Mesenchymal stem cell (in vitro differentiated cells and primary cell): ENCODE measurements at regions not wholly inside any gene's neighbourhood (a gene's known extent, or its start where the extent isn't known, plus 50 kb on each side); places are given as distances from the start of the nearest gene placed in this dataset.

Source experiments
- DNase-seq: peaks from one replicate; pipeline ENCODE4 v3.0.0-alpha.2; 2013
- H2AFZ ChIP-seq: one replicate; pipeline ENCODE4 v1.6.1; 2013; ENCODE audit warnings: low read depth, mild to moderate bottlenecking, control low read depth, inconsistent platforms, low read length, moderate library complexity
- H2AK5ac ChIP-seq: 2 replicates; pipeline ENCODE4 v1.6.1; 2013; ENCODE audit warnings: low read length, moderate library complexity, mild to moderate bottlenecking, inconsistent platforms; ENCODE audit not compliant: severe bottlenecking
- H2BK120ac ChIP-seq: one replicate; pipeline ENCODE4 v1.6.1; 2013; ENCODE audit warnings: low read depth, mild to moderate bottlenecking, inconsistent platforms, low read length, moderate library complexity
- H2BK12ac ChIP-seq, 2 experiments: one replicate each; pipeline ENCODE4 v1.6.1; 2013; ENCODE audit warnings: inconsistent platforms in 2 of 2, low read length in 2 of 2, mild to moderate bottlenecking in 2 of 2, moderate library complexity in 2 of 2, control low read depth in 1 of 2
- H2BK15ac ChIP-seq: one replicate; pipeline ENCODE4 v1.6.1; 2013; ENCODE audit warnings: mild to moderate bottlenecking, low read depth, inconsistent platforms; ENCODE audit not compliant: poor library complexity, severe bottlenecking
- H2BK5ac ChIP-seq: 2 replicates; pipeline ENCODE4 v1.6.1; 2013; ENCODE audit warnings: low read depth, mild to moderate bottlenecking, low read length, control low read depth, inconsistent platforms; ENCODE audit not compliant: poor library complexity, severe bottlenecking
- H3K14ac ChIP-seq, 2 experiments: one replicate each; pipeline ENCODE4 v1.6.1; 2013; ENCODE audit warnings: inconsistent platforms in 2 of 2, low read length in 2 of 2, control low read depth in 1 of 2, mild to moderate bottlenecking in 1 of 2, moderate library complexity in 1 of 2
- H3K18ac ChIP-seq, 2 experiments: one replicate each; pipeline ENCODE4 v1.6.1; 2013; ENCODE audit warnings: inconsistent platforms in 2 of 2, low read length in 2 of 2, control low read depth in 1 of 2, low read depth in 1 of 2, mild to moderate bottlenecking in 1 of 2
- H3K23ac ChIP-seq, 2 experiments: one replicate each; pipeline ENCODE4 v1.6.1; 2013; ENCODE audit warnings: inconsistent platforms in 2 of 2, low read length in 2 of 2, mild to moderate bottlenecking in 2 of 2, moderate library complexity in 2 of 2, control low read depth in 1 of 2
- H3K27ac ChIP-seq: 2 replicates; pipeline ENCODE4 v1.5.1; 2013; ENCODE audit warnings: mild to moderate bottlenecking, moderate library complexity, low read length, control low read depth, inconsistent platforms; ENCODE audit not compliant: poor library complexity, severe bottlenecking
- H3K27me3 ChIP-seq, 2 experiments: 2 replicates each; pipeline versions ENCODE4 v1.6.1 to v1.7.0; 2013; ENCODE audit warnings: low read length in 2 of 2, mild to moderate bottlenecking in 2 of 2, moderate library complexity in 2 of 2, control low read depth in 1 of 2, inconsistent platforms in 1 of 2; ENCODE audit not compliant: control insufficient read depth in 1 of 2, insufficient read depth in 1 of 2
- H3K36me3 ChIP-seq, 2 experiments: 2 replicates each; pipeline versions ENCODE4 v1.6.1 to v1.7.0; 2013; ENCODE audit warnings: low read length in 2 of 2, control low read depth in 1 of 2, inconsistent platforms in 1 of 2, low read depth in 1 of 2, mild to moderate bottlenecking in 1 of 2; ENCODE audit not compliant: insufficient read depth in 2 of 2, control insufficient read depth in 1 of 2
- H3K4ac ChIP-seq, 2 experiments: one replicate each; pipeline ENCODE4 v1.6.1; 2013; ENCODE audit warnings: inconsistent platforms in 2 of 2, low read length in 2 of 2, mild to moderate bottlenecking in 2 of 2, moderate library complexity in 2 of 2, control low read depth in 1 of 2, low read depth in 1 of 2
- H3K4me1 ChIP-seq: 2 replicates; pipeline ENCODE4 v1.6.1; 2013; ENCODE audit warnings: low read depth, low read length, control low read depth; ENCODE audit not compliant: control insufficient read depth, insufficient read depth
- H3K4me2 ChIP-seq: 2 replicates; pipeline ENCODE4 v1.6.1; 2013; ENCODE audit warnings: low read length, mild to moderate bottlenecking, inconsistent platforms; ENCODE audit not compliant: poor library complexity, severe bottlenecking
- H3K4me3 ChIP-seq, 2 experiments: 2 replicates each; pipeline versions ENCODE4 v1.5.1 to v1.7.0; 2013; ENCODE audit warnings: low read length in 2 of 2, mild to moderate bottlenecking in 2 of 2, control low read depth in 1 of 2, low read depth in 1 of 2; ENCODE audit not compliant: insufficient read depth in 1 of 2
- H3K79me1 ChIP-seq: replicated peaks from 2 replicates; pipeline ENCODE4 v1.6.1; 2013; ENCODE audit warnings: mild to moderate bottlenecking, control low read depth, low read length, inconsistent platforms; ENCODE audit not compliant: poor library complexity, severe bottlenecking
- H3K9ac ChIP-seq: 2 replicates; pipeline ENCODE4 v1.7.0; 2013; ENCODE audit warnings: mild to moderate bottlenecking, low read length, moderate library complexity
- H3K9me3 ChIP-seq: 2 replicates; pipeline ENCODE4 v1.7.0; 2013; ENCODE audit warnings: mild to moderate bottlenecking, low read length; ENCODE audit not compliant: control insufficient read depth
- H4K8ac ChIP-seq: one replicate; pipeline ENCODE4 v1.6.1; 2013; ENCODE audit warnings: inconsistent platforms, mild to moderate bottlenecking, low read length, moderate library complexity
- H4K91ac ChIP-seq: one replicate; pipeline ENCODE4 v1.6.1; 2013; ENCODE audit warnings: mild to moderate bottlenecking, low read length, inconsistent platforms
- WGBS: methylation state at CpG from one replicate; pipeline ENCODE4 v1.1.7; 2013; ENCODE audit warnings: mixed read lengths; 5-methylcytosine and 5-hydroxymethylcytosine counted together

- Histone ChIP-seq H3K27ac (no peak overlapping the region), H3K4me3 (no peak overlapping the region), H3K9me3 (no peaks in the 10 kb centered on the region), H3K23ac (no peak overlapping the region), H2BK120ac (no peak overlapping the region), H3K4ac (no peak overlapping the region), H2AK5ac (no peak overlapping the region), H3K4me1 (peaks cover 12% of the 10 kb centered on the region), H2AFZ (no peak overlapping the region), H2BK15ac (no peak overlapping the region), H3K36me3 (no peaks in the 10 kb centered on the region), H3K79me1 (no peaks in the 10 kb centered on the region), H3K9ac (no peak overlapping the region), H3K14ac (no peak overlapping the region), H3K4me2 (no peak overlapping the region), H3K27me3 (peaks cover 0 to 28% of the 10 kb centered on the region in 2 experiments), H4K91ac (no peak overlapping the region), H2BK12ac (no peak overlapping the region), H3K18ac (no peak overlapping the region), H4K8ac (no peak overlapping the region), H2BK5ac (no peak overlapping the region)
- 77% methylated on average over 6 of the region's 6 CpGs for WGBS
- DNase-seq: no peak
Measured at GRCh38 chr2:20530520-20530919, 83.6 kb downstream of the RHOB start.

GRCh38 chr2:20531633-20532262 is 84.9 kb downstream of the RHOB start:
- no peak for DNase-seq
- peaks cover 0 to 28% of the 10 kb centered on the region in 2 experiments for H3K27me3 ChIP-seq
- H2AFZ ChIP-seq: no peak overlapping the region
- peak overlapping the region; percentile 44 for H2AK5ac ChIP-seq
- no peak overlapping the region for H3K4ac ChIP-seq
- no peak overlapping the region for H3K23ac ChIP-seq
- H3K27ac ChIP-seq: no peak overlapping the region
- WGBS: 94% methylated on average over 8 of the region's 8 CpGs
- H2BK120ac ChIP-seq: no peak overlapping the region
- H2BK5ac ChIP-seq: no peak overlapping the region
- no peaks in the 10 kb centered on the region for H3K36me3 ChIP-seq
- no peak overlapping the region for H3K18ac ChIP-seq
- H3K9me3 ChIP-seq: no peaks in the 10 kb centered on the region
- no peak overlapping the region for H3K4me2 ChIP-seq
- H2BK15ac ChIP-seq: no peak overlapping the region
- no peak overlapping the region for H3K9ac ChIP-seq
- no peak overlapping the region for H2BK12ac ChIP-seq
- H3K79me1 ChIP-seq: no peaks in the 10 kb centered on the region
- H3K4me1 ChIP-seq: peaks cover 8% of the 10 kb centered on the region
- H4K8ac ChIP-seq: peak overlapping the region; percentile 43
- no peak overlapping the region for H4K91ac ChIP-seq
- H3K14ac ChIP-seq: no peak overlapping the region
- no peak overlapping the region for H3K4me3 ChIP-seq

- DNase-seq: no peak
- no peak overlapping the region for H2BK120ac ChIP-seq
Measured at GRCh38 chr2:20532634-20533437, 86.0 kb downstream of the RHOB start.

GRCh38 chr2:20533993-20534622 is 87.2 kb downstream of the RHOB start:
- H4K8ac ChIP-seq: no peak overlapping the region
- no peak overlapping the region for H3K9ac ChIP-seq
- no peak overlapping the region for H3K23ac ChIP-seq
- H3K4me2 ChIP-seq: no peak overlapping the region
- no peak overlapping the region for H2BK12ac ChIP-seq
- peak overlapping the region in 1 of 2 experiments; percentile 80 for H3K14ac ChIP-seq
- peaks cover 3% of the 10 kb centered on the region for H3K4me1 ChIP-seq
- H4K91ac ChIP-seq: no peak overlapping the region
- H2AFZ ChIP-seq: no peak overlapping the region
- no peak for DNase-seq
- no peaks in the 10 kb centered on the region for H3K9me3 ChIP-seq
- no peak overlapping the region for H2BK120ac ChIP-seq
- H2AK5ac ChIP-seq: peak overlapping the region; percentile 35
- H3K4me3 ChIP-seq: no peak overlapping the region
- H3K18ac ChIP-seq: peak overlapping the region in 1 of 2 experiments; percentile 26
- H3K27me3 ChIP-seq: peaks cover 0 to 28% of the 10 kb centered on the region in 2 experiments
- H3K4ac ChIP-seq: no peak overlapping the region
- H3K27ac ChIP-seq: no peak overlapping the region
- peak overlapping the region; percentile 17 for H2BK15ac ChIP-seq
- WGBS: 93% methylated on average over 10 of the region's 10 CpGs
- H3K79me1 ChIP-seq: no peaks in the 10 kb centered on the region
- no peaks in the 10 kb centered on the region for H3K36me3 ChIP-seq
- H2BK5ac ChIP-seq: no peak overlapping the region

More at GRCh38 chr2:20532634-20533437, 86.0 kb downstream of the RHOB start:
- Histone ChIP-seq H3K27ac (no peak overlapping the region), H3K14ac (peak overlapping the region in 1 of 2 experiments; percentile 49), H4K8ac (peak overlapping the region; percentile 50), H3K79me1 (no peaks in the 10 kb centered on the region), H2BK15ac (peak overlapping the region; percentile 2), H2AFZ (no peak overlapping the region), H3K23ac (no peak overlapping the region), H3K4me1 (peaks cover 3% of the 10 kb centered on the region), H3K18ac (no peak overlapping the region), H2BK12ac (no peak overlapping the region), H3K36me3 (no peaks in the 10 kb centered on the region), H2BK5ac (no peak overlapping the region), H3K9me3 (no peaks in the 10 kb centered on the region), H3K4me2 (no peak overlapping the region), H3K4ac (no peak overlapping the region), H3K27me3 (peaks cover 0 to 28% of the 10 kb centered on the region in 2 experiments), H3K9ac (no peak overlapping the region), H3K4me3 (no peak overlapping the region), H2AK5ac (no peak overlapping the region), H4K91ac (peak overlapping the region; percentile 31)
- WGBS: 88% methylated on average over 17 of the region's 17 CpGs
